Dendritic cell treated with granulocyte-macrophage colony-stimulating factor and Interleukin-4, amounts not matched to agents 40 ng/mL and 50 ng/mL, for 4 days (primary cell): ENCODE measurements at regions not wholly inside any gene's neighbourhood (a gene's known extent, or its start where the extent isn't known, plus 50 kb on each side); places are given as distances from the start of the nearest gene placed in this dataset.

Experiments used
- H3K27ac Mint-ChIP-seq: one replicate; pipeline ENCODE4 v1.8.0; 2022; ENCODE audit warnings: mild to moderate bottlenecking, mixed read lengths
- H3K27me3 Mint-ChIP-seq: one replicate; pipeline ENCODE4 v1.8.0; 2022; ENCODE audit warnings: mild to moderate bottlenecking, mixed read lengths
- H3K36me3 Mint-ChIP-seq: one replicate; pipeline ENCODE4 v1.8.0; 2022; ENCODE audit warnings: low read depth, mixed read lengths
- H3K4me1 Mint-ChIP-seq: one replicate; pipeline ENCODE4 v1.8.0; 2022; ENCODE audit warnings: low read depth, mixed read lengths
- H3K4me3 Mint-ChIP-seq: one replicate; pipeline ENCODE4 v1.8.0; 2022; ENCODE audit warnings: mild to moderate bottlenecking, moderate library complexity, mixed read lengths
- H3K9me3 Mint-ChIP-seq: one replicate; pipeline ENCODE4 v1.8.0; 2022; ENCODE audit warnings: mixed read lengths
- intact Hi-C: fragments of 100-400 bp; cut with micrococcal nuclease; formaldehyde crosslinking; loops from one replicate; pipeline ENCODE4 v1.15.0; 2022

- Mint-ChIP-seq H3K27ac (no peak overlapping the region), H3K36me3 (no peaks in the 10 kb centered on the region), H3K27me3 (peaks cover 12% of the 10 kb centered on the region), H3K4me1 (no peaks in the 10 kb centered on the region), H3K4me3 (no peak overlapping the region), H3K9me3 (no peaks in the 10 kb centered on the region)
- intact Hi-C loops = no loop called here
Measured at GRCh38 chr15:87805117-87805820, 451.3 kb downstream of the NTRK3 start.

DNA sequence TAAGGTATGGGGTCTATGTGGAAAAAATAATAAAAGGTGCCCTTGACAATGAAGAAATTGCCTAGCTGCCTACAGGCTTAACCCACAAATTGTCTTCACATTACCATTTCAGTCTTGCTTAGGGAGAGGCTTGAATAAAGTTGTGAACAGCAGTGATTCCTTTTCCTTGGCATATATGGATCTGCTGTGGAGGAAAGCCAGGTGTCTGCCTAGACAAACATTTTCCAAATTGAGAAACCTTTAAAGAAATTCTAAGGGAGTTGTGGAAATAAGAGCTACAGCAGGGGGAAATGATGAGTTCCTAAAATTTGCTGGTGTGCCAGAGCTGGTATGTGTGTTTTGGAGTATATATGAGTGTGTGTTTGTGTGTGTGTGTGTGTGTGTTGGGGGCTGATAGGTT, 452.1 kb downstream of the NTRK3 start:
- Mint-ChIP-seq H3K27ac (no peak overlapping the region), H3K4me1 (no peaks in the 10 kb centered on the region), H3K9me3 (no peaks in the 10 kb centered on the region), H3K36me3 (no peaks in the 10 kb centered on the region), H3K4me3 (no peak overlapping the region), H3K27me3 (peaks cover 13% of the 10 kb centered on the region)
- intact Hi-C loops = no loop called here

GRCh38 chr15:87799838-87800237, 456.7 kb downstream of the NTRK3 start:
- Mint-ChIP-seq H3K27me3 (peaks cover 15% of the 10 kb centered on the region), H3K36me3 (no peaks in the 10 kb centered on the region), H3K27ac (no peak overlapping the region), H3K4me3 (no peak overlapping the region), H3K4me1 (no peaks in the 10 kb centered on the region), H3K9me3 (no peaks in the 10 kb centered on the region)
- intact Hi-C loops = no loop called here

GRCh38 chr15:87799428-87799827, 457.1 kb downstream of the NTRK3 start:
- Mint-ChIP-seq H3K27ac (no peak overlapping the region), H3K4me1 (no peaks in the 10 kb centered on the region), H3K36me3 (no peaks in the 10 kb centered on the region), H3K4me3 (no peak overlapping the region), H3K27me3 (peaks cover 12% of the 10 kb centered on the region), H3K9me3 (no peaks in the 10 kb centered on the region)
- intact Hi-C loops = no loop called here

DNA sequence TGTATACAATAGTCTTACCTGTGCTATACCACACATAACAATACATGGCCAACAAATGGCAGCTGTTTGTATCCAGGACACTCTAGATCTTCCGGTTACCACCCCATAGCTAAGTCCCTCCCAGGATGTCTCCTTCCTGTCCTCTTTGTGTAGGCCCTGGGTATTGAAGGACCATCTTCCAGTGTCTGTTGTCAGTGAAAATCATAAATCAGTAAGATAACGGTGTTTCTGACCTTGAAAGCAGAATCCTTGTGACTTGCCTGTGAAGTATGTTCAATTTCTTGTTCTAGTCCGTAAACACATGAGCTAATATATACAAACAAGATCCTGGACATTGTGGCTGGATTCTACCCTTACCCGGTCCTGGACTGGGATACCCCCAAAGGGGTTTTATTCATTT, 462.8 kb downstream of the NTRK3 start:
- Mint-ChIP-seq H3K27me3 (peaks cover 6% of the 10 kb centered on the region), H3K4me3 (no peak overlapping the region), H3K27ac (no peak overlapping the region), H3K4me1 (peaks cover 7% of the 10 kb centered on the region), H3K36me3 (no peaks in the 10 kb centered on the region), H3K9me3 (no peaks in the 10 kb centered on the region)
- intact Hi-C loops = no loop called here

- H3K4me3 Mint-ChIP-seq = no peak overlapping the region
- H3K36me3 Mint-ChIP-seq = no peaks in the 10 kb centered on the region
- no peak overlapping the region for H3K27ac Mint-ChIP-seq
- H3K9me3 Mint-ChIP-seq = no peaks in the 10 kb centered on the region
- peaks cover 7% of the 10 kb centered on the region for H3K4me1 Mint-ChIP-seq
- intact Hi-C loops = no loop called here
- H3K27me3 Mint-ChIP-seq = peaks cover 6% of the 10 kb centered on the region
Measured at GRCh38 chr15:87792250-87793040, 464.1 kb downstream of the NTRK3 start.

- H3K36me3 Mint-ChIP-seq = no peaks in the 10 kb centered on the region
- peaks cover 4% of the 10 kb centered on the region for H3K27me3 Mint-ChIP-seq
- no peak overlapping the region for H3K4me3 Mint-ChIP-seq
- intact Hi-C loops = no loop called here
- no peak overlapping the region for H3K27ac Mint-ChIP-seq
- H3K4me1 Mint-ChIP-seq = peaks cover 6% of the 10 kb centered on the region
- no peaks in the 10 kb centered on the region for H3K9me3 Mint-ChIP-seq
Measured at GRCh38 chr15:87781959-87782625, 474.4 kb downstream of the NTRK3 start.

- Mint-ChIP-seq H3K9me3 (no peaks in the 10 kb centered on the region), H3K36me3 (no peaks in the 10 kb centered on the region), H3K4me1 (peaks cover 6% of the 10 kb centered on the region), H3K27ac (no peak overlapping the region), H3K27me3 (peaks cover 3% of the 10 kb centered on the region), H3K4me3 (no peak overlapping the region)
- intact Hi-C loops = no loop called here
Measured at GRCh38 chr15:87779746-87780145, 476.8 kb downstream of the NTRK3 start.

- no peaks in the 10 kb centered on the region for H3K36me3 Mint-ChIP-seq
Measured at GRCh38 chr15:87778358-87778757, 478.2 kb downstream of the NTRK3 start.

GRCh38 chr15:87777054-87777561, 479.4 kb downstream of the NTRK3 start:
- intact Hi-C loops = no loop called here
- Mint-ChIP-seq H3K9me3 (no peaks in the 10 kb centered on the region), H3K36me3 (no peaks in the 10 kb centered on the region), H3K27ac (no peak overlapping the region), H3K4me1 (peaks cover 6% of the 10 kb centered on the region), H3K4me3 (no peak overlapping the region), H3K27me3 (peaks cover 4% of the 10 kb centered on the region)

More at GRCh38 chr15:87778358-87778757, 478.2 kb downstream of the NTRK3 start:
- Mint-ChIP-seq H3K4me1 (peaks cover 6% of the 10 kb centered on the region), H3K9me3 (no peaks in the 10 kb centered on the region), H3K27ac (no peak overlapping the region), H3K4me3 (no peak overlapping the region), H3K27me3 (peaks cover 4% of the 10 kb centered on the region)
- intact Hi-C loops = no loop called here

- H3K36me3 Mint-ChIP-seq = no peaks in the 10 kb centered on the region
- peaks cover 15% of the 10 kb centered on the region for H3K4me1 Mint-ChIP-seq
- peaks cover 11% of the 10 kb centered on the region for H3K27me3 Mint-ChIP-seq
- H3K27ac Mint-ChIP-seq = no peak overlapping the region
- intact Hi-C loops = no loop called here
- peaks cover 20% of the 10 kb centered on the region for H3K9me3 Mint-ChIP-seq
- no peak overlapping the region for H3K4me3 Mint-ChIP-seq
Measured at GRCh38 chr15:87767516-87767915, 489.0 kb downstream of the NTRK3 start.

DNA sequence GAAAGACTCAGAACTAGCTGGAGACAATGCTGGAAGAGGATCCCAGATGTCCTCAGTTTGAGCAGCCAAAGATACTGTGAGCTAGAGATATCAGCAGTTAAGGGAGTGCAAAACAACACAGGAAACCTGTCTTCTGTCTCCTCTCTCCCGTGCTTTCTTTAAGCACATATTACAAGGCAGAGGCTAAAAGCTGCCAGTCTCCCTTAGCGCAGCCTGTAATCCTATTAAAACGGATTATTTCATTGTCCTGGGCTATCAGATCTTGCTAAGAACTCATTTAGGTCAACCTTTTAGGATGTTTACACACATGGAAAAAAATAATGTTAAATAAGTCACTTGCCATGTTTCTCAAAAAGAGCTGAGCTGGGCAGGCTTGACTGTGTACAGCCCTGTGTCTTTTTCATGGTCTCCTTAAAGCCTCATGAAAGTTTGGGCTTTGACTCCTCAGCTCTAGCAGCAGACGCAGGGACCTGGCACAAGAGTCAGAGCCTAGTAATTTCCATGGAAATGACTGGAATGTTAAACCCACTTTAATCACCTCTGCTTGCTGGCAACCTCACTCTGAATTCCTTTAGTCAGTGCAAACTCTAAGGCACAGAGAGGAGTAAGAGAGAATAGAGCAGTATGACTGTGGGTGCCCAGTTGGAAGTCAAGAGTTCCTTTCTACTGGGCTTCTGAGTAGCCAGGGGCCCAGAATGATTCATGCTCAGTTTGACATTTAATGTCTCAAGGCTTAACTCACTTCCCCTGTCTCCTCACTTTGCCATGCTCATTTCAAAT, 491.9 kb downstream of the NTRK3 start:
- no peaks in the 10 kb centered on the region for H3K36me3 Mint-ChIP-seq
- no peak overlapping the region for H3K4me3 Mint-ChIP-seq
- peaks cover 31% of the 10 kb centered on the region for H3K4me1 Mint-ChIP-seq
- H3K27ac Mint-ChIP-seq = no peak overlapping the region
- intact Hi-C loops = loop anchor here (5.0 kb wide), 1 partner anchor 118 kb away; no protein-coding TSS in a partner anchor
- peaks cover 7% of the 10 kb centered on the region for H3K27me3 Mint-ChIP-seq
- peaks cover 17% of the 10 kb centered on the region for H3K9me3 Mint-ChIP-seq

DNA sequence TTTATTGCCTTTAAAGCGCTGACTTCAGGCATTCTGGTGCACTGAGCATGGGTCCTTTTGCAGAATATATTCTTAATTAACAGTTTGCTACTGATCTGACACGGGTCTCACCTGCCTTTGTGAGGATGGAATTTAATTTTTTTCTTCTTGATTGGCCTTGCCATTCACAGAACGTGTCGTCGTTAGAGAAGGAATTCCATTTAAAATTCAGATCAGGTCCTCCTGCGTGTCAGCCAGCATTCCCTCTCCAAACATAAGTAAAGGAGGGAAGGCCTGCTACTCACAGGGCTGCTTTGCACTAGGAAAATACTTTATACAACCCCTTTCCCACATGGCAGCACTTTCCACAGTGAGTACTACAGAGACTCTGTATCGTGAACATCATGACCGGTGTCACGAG, 492.7 kb downstream of the NTRK3 start:
- peaks cover 14% of the 10 kb centered on the region for H3K9me3 Mint-ChIP-seq
- no peaks in the 10 kb centered on the region for H3K36me3 Mint-ChIP-seq
- intact Hi-C loops = loop anchor here (5.0 kb wide), 1 partner anchor 118 kb away; no protein-coding TSS in a partner anchor
- H3K4me3 Mint-ChIP-seq = no peak overlapping the region
- no peak overlapping the region for H3K27ac Mint-ChIP-seq
- peaks cover 9% of the 10 kb centered on the region for H3K27me3 Mint-ChIP-seq
- peaks cover 34% of the 10 kb centered on the region for H3K4me1 Mint-ChIP-seq
